HG02938 (cell line): ENCODE measurements at regions not wholly inside any gene's neighbourhood (a gene's known extent, or its start where the extent isn't known, plus 50 kb on each side); places are given as distances from the start of the nearest gene placed in this dataset.
"Not testable (repeated sequence)": the region's sequence is repeated elsewhere in the genome, so short reads cannot be mapped to it uniquely, and the experiment has no call there.

Experiments
- ATAC-seq: cut with Tn5 transposase; IDR thresholded peaks from one replicate; pipeline ENCODE4 v1.9.1; 2021; ENCODE audit warnings: mild to moderate bottlenecking, moderate library complexity; ENCODE audit not compliant: unreplicated experiment

DNA sequence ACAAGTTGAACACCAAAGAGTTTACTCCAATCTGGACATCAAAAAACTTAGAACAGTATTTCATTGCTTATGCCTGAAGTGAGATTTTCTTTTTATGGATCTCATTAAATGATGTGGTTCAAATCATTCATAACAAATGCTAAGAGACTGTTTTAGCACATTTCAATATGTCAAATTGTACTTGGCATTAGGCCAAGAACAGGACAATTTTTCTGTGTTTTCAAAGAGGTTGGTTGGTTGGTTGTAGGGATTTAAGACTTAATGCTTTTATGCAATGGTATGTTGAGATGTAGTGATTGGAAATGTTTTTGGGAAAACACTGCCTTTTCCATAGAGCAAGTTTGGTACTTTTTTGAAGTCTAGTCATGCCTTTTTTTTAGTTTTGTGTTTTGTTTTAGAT is 510.4 kb downstream of the ZNF674 start:
- ATAC-seq = no peak

DNA sequence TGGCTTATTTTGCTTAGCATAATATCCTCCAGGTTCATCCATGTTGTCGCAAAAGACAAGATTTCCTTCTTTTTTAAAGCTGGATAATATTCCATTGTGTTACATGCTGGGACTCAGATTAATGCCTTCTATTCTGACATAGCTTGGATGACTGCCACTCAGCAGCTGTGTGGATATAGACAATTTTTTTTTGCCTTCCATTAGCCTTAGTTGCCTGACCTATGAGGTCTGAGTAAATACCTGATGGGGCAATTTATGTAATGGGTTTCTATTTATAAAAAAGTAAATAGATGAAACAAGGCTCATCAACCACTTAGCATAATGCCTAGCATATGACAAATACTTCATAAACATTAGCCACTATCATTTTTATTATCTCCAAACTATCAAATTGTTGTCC is 515.4 kb downstream of the ZNF674 start:
- no peak for ATAC-seq

DNA sequence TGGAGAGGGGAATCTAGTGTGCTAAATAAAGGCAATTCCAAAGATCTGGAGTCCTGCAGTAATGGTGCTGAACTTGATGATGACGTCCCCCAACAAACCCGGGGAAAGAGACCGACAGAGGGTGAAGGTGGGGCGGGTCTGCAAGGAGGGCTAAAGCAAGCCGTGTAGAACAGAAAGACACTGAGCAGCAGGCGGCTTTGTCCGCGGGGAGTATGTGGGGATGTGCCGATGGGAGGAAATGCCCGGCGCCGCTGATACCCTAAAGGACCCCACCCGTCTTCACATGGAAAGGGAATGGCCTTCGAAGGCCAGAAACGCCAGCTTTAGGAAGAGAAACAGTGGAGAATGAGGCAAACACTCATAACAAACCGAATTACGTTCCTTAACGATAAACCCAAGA is 528.9 kb downstream of the ZNF674 start:
- no peak for ATAC-seq

DNA sequence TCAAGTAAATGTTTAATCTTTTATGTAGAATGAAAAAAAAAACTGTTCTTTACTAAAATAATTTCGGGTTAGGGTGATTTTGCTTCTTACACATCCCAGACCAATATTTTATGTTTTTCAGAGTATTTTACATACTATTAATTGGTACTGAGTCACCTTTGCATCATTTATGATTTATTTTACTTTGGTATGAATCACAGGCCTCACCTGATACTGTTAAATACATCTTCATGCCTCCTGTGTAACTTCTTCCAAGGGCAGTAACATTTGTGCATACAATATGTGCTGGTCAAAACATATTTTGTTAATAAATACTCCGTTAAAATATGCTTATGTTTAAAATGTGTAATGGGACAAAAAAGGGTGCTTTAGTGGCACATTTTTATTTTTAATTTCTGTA is 529.6 kb downstream of the ZNF674 start:
- no peak for ATAC-seq

DNA sequence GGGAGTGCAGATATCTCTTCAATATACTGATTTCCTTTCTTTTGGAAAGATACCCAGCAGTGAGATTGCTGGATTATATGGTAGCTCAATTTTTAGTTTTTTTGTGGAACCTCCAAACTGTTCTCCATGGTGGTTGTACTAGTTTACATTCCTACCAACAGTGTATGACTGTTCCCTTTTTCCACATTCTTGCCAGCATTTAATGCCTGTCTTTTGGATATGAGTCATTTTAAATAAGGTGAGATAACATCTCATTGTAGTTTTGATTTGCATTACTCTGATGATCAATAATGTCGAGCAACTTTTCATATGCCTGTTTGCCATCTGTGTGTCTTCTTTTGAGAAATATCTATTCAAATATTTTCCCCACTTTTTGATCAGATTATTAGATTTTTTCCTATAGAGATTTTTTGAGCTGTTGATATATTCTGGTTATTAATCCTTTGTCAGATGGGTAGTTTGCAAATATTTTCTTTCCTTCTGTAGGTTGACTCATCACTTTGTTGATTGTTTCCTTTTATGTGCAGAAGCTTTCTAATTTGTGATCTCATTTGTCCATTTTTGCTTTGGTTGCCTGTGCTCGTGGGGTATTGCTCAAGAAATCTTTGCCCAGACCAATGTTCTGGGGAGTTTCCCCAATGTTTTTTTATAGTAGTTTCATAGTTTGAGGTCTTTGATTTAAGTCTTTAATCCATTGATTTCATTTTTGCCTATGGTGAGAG is 552.7 kb downstream of the ZNF674 start:
- no peak for ATAC-seq

DNA sequence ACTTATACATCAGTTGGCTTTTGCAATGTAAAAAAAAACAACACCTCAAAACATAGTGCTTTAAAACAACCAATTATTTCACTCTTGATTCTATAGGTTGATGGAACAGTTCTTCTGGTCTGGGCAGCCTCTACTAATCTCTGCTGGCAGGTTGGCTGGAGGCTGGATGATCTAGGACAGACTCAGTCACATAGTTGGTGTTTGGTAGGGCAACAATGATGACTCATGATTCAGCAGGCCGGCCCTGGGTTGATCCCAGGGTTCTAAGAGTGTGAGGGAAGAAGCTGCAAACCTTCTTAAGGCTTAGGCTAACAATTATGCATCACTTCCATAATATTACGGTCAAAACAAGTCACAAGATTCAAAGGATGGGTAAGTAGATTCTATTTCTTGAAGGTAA is 558.2 kb downstream of the ZNF674 start:
- no peak for ATAC-seq

DNA sequence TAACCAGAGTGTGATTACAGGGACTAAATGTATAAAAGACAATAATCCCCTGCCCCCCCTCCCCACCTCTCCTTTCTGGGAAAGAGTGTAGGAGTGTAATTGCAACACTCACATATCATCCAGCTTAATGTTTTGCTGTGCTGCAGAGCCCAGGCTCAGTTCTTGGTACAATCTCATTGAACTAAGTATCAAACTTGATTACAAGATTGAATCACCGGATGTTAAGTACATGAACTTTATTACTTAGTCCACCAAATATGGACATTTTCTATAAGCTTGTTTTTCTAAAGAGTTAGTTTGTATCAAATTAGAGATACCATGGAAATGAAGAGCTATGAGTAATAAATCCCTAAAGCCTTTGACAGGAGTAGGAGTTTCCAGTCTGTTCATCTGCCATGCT is 559.1 kb downstream of the ZNF674 start:
- no peak for ATAC-seq

DNA sequence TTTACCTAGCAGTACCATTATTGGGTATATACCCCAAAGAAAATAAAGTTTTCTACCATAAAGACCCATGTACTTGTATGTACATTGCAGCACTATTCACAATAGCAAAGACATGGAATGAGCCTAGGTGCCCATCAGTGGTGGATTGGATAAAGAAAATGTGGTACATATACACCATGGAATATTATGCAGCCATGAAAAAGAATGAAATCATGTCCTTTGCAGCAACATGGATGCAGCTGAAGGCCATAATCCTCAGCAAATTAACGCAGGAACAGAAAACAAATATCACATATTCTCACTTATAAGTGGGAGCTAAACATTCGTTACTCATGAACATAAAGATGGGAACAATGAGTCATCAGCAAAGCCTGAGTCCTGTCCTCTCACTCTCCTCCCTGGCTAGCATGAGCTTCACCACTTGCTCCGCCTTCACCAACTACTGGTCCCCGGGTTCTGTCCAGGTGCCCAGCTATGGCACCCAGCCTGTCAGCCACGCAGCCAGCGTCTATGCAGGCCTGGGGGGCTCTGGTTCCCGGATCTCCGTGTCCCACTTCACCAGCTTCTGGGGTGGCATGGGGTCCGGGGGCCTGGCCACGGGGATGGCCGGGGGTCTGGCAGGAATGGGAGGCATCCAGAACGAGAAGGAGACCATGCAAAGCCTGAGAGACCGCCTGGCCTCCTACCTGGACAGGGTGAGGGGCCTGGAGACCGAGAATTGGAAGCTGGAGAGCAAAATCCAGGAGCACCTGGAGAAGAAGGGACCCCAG is 562.1 kb downstream of the ZNF674 start:
- ATAC-seq = not testable (repeated sequence)

DNA sequence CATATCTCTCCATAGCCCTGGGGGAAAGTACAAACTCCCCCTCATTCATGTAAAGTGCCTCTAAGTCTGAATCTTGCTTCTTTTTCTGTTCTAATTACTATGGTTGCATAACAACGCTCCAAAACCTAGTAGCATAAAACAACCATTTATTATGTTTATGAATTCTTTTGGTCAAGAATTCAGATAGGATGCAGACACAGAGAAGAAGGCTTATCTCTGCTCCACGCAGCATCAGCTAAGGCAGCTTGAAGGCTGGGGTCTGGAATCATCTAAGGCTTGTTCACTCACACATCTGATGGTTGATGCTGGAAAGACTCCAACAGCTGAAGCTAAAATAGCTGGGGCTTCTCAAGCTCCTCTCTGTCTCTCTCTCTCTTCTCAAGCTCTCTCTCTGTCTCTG is 564.5 kb downstream of the ZNF674 start:
- no peak for ATAC-seq

DNA sequence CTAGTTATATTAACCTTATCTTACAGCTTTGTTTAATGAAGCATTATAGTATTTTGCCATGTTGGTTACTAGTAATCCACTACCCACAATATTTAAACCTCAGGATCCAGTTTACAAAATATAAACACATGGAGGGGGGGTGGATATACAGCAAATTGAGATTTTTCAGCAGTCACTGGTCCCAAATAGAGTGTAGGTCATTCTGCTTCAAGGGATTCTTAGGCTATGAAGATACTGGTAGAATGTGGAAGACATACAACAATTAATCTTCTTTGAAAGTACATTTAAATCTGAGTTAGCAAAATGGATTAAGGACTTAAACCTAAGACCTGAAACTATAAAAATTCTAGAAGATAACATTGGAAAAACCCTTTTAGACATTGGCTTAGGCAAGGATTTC is 569.6 kb downstream of the ZNF674 start:
- no peak for ATAC-seq

DNA sequence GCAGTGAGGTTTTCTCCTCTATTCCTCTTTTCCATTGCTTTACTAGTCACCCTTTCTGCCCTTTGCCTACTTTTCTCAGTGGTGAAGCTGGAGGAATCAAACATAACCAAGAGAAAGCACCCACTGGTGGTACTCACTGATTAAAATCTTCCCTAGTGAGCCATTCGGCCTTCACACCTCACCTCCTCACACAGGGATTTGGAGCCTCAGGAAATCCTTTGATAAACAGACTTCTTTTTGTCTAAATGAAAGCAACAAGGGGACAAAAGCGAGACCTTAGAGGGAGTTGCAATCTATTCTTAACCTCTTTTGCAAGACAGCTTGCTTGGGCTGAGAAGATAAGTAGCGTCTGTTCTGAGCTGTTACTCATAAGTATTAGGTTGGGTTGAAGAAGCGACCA is 572.6 kb downstream of the ZNF674 start:
- no peak for ATAC-seq

DNA sequence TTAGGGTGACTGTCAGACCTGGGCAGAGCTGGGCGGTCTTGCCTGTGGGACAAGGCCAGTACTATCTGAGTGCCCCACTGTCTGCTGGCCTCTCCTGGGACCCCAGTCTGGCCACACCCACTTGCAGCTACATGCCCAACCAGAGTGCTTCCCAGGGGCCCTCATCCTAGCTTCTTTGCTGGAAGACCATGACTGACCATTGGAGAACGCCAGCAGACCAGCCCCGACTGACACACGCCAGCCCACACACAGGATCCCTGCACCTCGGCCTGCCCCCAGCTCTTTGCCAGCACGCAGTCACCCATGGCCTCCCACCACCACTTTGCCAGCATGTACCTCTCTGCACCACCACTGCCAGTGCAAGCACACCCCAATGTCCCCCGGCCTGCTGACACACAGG is 585.7 kb downstream of the ZNF674 start:
- no peak for ATAC-seq

DNA sequence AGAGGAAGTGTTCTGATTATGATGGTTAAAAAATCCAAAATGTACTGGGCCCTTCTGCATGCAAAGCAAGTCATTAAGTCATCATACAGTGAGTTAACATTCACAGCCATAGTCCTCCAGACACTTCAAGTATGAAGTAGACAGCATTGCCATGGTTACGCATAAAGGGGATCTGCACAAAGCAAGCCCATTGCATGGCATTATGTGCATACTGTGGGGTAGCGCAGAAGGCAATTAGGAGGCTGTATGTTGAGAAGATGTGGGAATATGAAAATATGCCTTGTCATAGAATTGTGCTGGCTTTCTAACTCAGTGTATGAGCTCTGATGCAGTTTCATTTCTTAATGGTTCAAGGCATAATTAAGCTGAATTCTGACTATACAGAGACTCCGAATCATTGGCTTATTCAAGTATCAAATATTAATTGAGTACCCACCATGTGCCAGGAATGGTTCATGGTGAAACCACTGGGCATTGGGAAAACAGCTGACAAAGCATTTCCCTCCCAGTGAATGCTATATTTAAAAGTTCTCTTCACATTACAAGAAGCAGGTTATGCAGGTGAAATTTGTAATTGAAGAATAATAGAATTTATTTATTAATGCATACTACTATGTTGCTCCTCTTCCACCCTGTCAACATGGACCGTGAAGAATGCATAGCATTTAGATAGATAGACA is 588.9 kb downstream of the ZNF674 start:
- no peak for ATAC-seq

DNA sequence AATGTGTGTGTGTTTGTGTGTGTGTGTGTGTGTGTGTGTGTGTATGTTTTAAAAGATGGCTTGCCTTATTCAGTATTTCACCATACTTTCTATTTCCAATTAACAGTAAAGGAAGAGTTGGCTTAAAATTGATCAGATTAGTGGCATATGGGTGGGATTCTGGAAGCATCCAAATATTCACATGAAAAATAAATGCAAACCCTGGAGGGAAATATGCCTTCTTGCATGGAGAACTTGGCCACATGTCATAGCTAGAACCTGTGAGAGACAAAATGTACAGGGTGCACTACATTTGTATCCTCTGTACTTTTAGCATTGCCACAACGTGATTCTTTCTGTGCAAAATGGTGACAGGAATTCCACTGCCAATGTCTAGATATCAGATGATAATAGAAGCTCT is 589.6 kb downstream of the ZNF674 start:
- ATAC-seq = no peak

DNA sequence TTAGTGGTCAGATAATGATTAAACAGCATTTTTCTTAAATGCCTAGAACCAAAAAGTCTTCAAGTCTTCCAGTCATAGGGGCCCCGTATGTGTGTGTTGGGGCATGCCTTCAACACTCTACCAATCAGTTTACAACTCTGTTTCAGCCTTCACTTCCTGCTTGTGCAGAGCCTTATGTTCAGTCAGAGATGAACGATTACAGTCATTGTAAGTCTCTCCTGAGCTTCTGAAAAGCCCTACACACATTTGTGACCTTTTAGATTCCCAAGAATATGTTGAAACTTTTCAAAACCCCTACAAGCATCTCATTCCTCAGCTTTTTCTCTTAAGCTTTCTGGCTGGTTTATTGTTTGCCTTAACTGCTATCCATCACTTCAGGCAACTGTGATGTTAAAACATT is 591.2 kb downstream of the ZNF674 start:
- ATAC-seq = no peak

DNA sequence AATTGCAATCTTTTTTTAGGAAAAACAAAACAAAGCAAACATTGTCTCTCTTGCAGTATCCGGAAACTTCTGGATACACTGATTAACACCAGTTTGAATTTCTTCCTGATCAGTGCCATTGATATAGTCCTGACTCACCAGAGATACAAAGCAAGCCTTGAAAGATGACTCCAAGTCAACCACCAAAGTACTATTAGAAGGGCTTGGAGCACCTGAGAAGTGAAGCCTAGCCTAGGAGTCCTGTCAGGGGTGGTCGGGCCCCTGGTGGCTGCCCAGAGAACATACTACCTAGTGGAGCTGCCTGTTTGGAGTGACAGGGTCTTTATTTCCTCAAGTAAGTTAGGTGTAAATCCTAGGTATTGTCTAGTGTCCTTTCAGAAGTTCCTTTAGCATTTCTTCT is 593.2 kb downstream of the ZNF674 start:
- no peak for ATAC-seq

DNA sequence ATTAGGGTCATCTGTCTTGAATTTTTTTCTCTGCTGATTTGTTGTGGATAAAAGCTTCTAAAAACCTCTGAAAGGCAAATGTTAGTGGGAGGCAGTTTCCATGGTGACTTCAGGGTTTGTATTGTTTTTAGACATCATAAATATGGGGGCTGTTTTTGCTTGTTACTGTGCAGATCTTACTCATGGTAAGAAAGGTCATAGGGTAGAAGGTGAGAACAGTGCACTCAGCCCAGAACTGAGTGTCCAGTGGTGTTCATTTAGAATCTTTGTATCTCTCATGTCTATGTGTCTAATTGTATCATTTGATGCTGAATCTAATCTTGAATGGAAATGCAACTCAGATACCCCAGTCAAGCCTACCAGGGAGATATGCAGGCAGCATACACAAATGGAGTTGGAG is 609.8 kb downstream of the ZNF674 start:
- ATAC-seq = no peak

DNA sequence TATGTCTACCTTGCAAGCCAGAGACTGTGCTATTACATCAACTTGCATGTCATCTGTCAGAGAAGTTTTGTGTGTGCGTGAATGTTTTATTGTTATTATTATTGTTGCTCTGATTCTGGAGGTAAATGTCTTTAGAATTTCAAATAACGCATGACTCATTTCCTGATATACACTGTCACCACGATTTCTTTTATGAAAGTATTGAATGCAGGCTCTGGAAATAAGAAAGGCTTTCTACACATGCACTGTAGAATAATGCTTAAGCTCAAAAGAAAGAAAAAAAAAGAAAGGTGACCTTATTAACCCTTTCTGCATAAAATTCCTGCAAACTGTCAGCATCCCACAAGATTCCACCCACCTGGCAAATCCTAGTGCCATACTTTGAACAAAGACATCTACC is 632.9 kb downstream of the ZNF674 start:
- ATAC-seq = no peak

DNA sequence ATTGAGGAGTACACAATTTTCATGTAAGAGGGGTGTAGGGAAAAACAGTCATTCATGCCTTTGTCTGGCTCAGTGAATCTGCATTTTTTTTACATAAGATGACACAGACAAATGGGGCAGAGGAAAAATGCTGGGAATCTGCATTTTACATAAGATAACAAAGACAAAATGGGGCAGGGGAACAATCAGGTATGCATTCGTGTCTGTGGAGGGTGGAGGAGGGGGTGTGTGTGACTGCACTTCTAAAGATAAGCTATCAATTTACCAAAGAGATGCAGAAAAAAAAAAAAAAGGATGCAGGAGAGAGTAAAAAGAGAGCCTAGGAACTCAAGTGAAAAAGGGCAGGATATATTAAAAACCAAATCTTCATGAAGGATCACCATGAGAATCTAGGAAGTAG is 637.4 kb downstream of the ZNF674 start:
- no peak for ATAC-seq

DNA sequence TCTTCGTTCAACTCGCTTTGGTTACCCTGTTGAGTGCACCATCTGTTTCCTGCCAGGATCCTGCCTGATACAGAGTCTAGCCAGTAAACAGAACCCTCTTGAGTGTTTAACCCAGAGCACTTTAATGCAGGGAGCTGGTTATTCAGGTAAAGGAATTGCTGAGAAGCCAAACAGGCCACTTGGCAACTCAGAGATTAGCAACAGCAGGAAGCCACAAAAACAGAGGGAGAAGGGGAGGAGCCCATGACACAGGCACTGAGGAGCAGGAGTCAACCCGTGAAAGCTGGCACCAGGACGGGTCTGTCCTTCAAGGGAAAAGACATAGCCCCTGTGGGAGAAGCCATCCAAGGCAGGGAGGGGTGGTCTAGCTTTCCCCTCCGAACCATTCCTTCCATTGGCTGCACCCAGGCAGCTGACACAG is 641.4 kb downstream of the ZNF674 start:
- no peak for ATAC-seq

DNA sequence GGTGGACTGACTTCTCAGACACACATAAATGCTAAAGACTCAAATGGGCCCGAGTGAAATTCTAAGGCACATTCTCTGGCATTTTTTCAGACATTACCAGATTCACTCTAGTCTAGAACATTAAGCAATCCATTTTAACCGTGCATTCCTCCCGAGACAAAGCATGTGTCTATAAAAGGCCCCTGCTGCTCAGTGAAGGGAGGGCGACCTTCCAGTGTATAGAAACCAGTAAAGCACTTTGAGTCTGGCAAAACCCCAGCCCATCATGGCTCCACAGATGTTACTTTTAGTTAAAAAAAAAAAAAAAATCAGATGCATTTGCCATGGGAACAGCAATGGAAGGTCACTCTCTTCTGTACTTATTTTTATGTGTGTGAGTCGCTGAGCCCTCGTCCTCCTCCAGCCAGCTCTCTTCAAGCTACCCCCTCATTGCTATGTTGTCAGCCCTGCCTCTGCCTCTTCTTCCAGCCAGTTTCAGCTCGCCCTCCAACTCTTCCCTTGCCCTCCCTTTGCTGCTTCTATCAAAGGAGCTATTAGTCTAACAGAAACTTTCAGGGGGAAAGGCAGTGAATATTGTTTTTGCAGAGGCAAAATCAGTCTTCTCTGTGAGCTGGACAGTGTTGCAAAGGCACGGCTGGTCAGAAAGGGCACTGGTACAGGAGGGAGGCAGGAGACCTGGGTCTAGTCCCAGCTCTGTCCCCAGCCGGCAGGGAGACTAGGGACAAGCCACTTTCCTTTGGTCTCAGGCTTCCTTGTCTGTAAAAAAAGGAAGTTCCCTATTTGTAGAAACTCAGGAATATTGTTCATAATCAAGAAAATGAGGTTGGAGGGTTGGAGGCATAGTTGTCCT is 644.2 kb downstream of the ZNF674 start:
- ATAC-seq = no peak
